IPS-11a (cell line): ENCODE measurements at regions not wholly inside any gene's neighbourhood (a gene's known extent, or its start where the extent isn't known, plus 50 kb on each side); places are given as distances from the start of the nearest gene placed in this dataset.
"Not testable (repeated sequence)": the region's sequence is repeated elsewhere in the genome, so short reads cannot be mapped to it uniquely, and the experiment has no call there.

Experiments
- H3K4me3 ChIP-seq: one replicate; pipeline ENCODE4 v1.5.1; 2013; ENCODE audit warnings: low read depth, low read length, control low read depth

- not testable (repeated sequence) for H3K4me3 ChIP-seq
Observed at GRCh38 chr1:815147-815922, 108.4 kb upstream of the SAMD11 start.

- not testable (repeated sequence) for H3K4me3 ChIP-seq
Observed at GRCh38 chr1:817071-817599, 106.6 kb upstream of the SAMD11 start.

- H3K4me3 ChIP-seq = not testable (repeated sequence)
Observed at GRCh38 chr1:817658-818617, 105.8 kb upstream of the SAMD11 start.

GRCh38 chr1:818618-819291 is 105.0 kb upstream of the SAMD11 start:
- no peak overlapping the region for H3K4me3 ChIP-seq

- no peak overlapping the region for H3K4me3 ChIP-seq
Observed at GRCh38 chr1:820962-821361, 102.8 kb upstream of the SAMD11 start.

GRCh38 chr1:826808-827207 is 96.9 kb upstream of the SAMD11 start:
- peak overlapping the region; percentile 63 for H3K4me3 ChIP-seq

GRCh38 chr1:827211-828063 is 96.3 kb upstream of the SAMD11 start:
- H3K4me3 ChIP-seq = peak overlapping the region; percentile 63

GRCh38 chr1:829324-829723 is 94.4 kb upstream of the SAMD11 start:
- H3K4me3 ChIP-seq = not testable (repeated sequence)

GRCh38 chr1:829932-830331 is 93.8 kb upstream of the SAMD11 start:
- H3K4me3 ChIP-seq = not testable (repeated sequence)

- not testable (repeated sequence) for H3K4me3 ChIP-seq
Observed at GRCh38 chr1:830750-831149, 93.0 kb upstream of the SAMD11 start.

GRCh38 chr1:831522-831921 is 92.2 kb upstream of the SAMD11 start:
- H3K4me3 ChIP-seq = no peak overlapping the region

- no peak overlapping the region for H3K4me3 ChIP-seq
Observed at GRCh38 chr1:832136-832535, 91.6 kb upstream of the SAMD11 start.

GRCh38 chr1:833226-833625 is 90.5 kb upstream of the SAMD11 start:
- H3K4me3 ChIP-seq = not testable (repeated sequence)

- not testable (repeated sequence) for H3K4me3 ChIP-seq
Observed at GRCh38 chr1:835509-835908, 88.2 kb upstream of the SAMD11 start.

- not testable (repeated sequence) for H3K4me3 ChIP-seq
Observed at GRCh38 chr1:837601-838000, 86.1 kb upstream of the SAMD11 start.

- H3K4me3 ChIP-seq = not testable (repeated sequence)
Observed at GRCh38 chr1:838291-838690, 85.4 kb upstream of the SAMD11 start.

- H3K4me3 ChIP-seq = not testable (repeated sequence)
Observed at GRCh38 chr1:840592-840991, 83.1 kb upstream of the SAMD11 start.

- not testable (repeated sequence) for H3K4me3 ChIP-seq
Observed at GRCh38 chr1:841671-842425, 81.9 kb upstream of the SAMD11 start.

GRCh38 chr1:842799-843198 is 80.9 kb upstream of the SAMD11 start:
- not testable (repeated sequence) for H3K4me3 ChIP-seq

GRCh38 chr1:843946-844345 is 79.8 kb upstream of the SAMD11 start:
- not testable (repeated sequence) for H3K4me3 ChIP-seq
